Epithelial cell of prostate (primary cell): ENCODE measurements at regions not wholly inside any gene's neighbourhood (a gene's known extent, or its start where the extent isn't known, plus 50 kb on each side); places are given as distances from the start of the nearest gene placed in this dataset.
A peak's percentile ranks its signal among the peaks of the same experiment; 100 is the strongest.

Experiments
- DNase-seq: peaks from one replicate; pipeline ENCODE4 v3.0.0-alpha.2; 2011; ENCODE audit warnings: low read depth, low spot score
- H3K27ac ChIP-seq: fragments of 450-650 bp; 2 replicates; pipeline ENCODE4 v1.5.1; 2017; ENCODE audit warnings: mild to moderate bottlenecking

- no peak for DNase-seq
- no peak overlapping the region for H3K27ac ChIP-seq
Measured at GRCh38 chr4:89665662-89666061, 171.3 kb downstream of the SNCA start.

DNA sequence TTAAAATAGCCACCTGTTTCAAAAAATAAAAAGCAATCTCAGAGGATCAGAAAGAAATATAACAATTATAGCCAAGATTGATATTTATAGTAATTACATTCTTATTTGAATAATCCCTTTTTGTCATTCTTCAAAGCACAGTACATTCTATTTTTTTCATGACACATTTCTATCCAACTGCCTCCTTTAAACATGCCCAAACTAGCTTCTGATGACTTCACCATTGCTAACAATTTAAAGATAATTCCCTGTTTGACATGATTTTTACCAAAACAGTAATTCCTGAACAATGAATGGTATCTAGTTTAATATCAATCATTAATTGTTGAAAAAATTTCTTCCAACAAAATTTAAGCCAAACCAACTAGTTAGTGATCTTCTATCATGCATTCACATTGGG is 172.4 kb downstream of the SNCA start:
- H3K27ac ChIP-seq, result peak overlapping the region; percentile 35
- DNase-seq, result no peak

DNA sequence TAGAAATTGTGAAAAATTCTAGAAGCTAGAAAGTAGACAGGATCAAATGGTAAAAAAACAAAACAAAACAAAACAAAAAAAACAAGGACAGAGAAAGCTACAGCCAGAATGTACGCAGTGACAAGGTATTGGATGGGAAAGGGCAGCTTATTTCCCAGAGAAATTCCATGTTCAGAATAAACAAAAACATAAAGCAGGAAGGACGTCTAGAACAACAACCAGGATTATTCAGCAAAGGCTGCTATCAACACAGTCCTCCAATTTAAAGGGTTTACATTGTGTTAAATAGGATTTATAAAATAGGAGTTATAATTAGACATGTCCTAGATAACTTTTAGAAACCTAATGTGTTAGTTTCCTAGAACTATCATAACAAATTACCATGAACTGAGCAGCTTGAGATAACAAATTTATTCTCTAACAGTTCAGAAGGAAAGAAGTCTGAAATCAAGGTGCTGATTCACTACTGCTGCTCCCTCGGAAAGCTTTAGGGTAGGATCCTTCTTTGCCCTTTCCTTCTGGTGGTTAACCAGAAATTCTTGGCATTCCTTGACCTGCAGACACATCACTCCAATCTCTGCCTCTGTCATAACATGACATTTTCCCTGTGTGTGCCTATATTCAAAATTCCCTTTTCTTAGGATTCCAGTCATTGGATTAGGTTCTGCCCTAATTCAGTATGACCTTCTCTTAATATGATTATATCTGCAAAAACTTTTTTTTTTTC is 175.6 kb downstream of the SNCA start:
- peak; percentile 34 for DNase-seq
- H3K27ac ChIP-seq, result peak overlapping the region; percentile 90

DNA sequence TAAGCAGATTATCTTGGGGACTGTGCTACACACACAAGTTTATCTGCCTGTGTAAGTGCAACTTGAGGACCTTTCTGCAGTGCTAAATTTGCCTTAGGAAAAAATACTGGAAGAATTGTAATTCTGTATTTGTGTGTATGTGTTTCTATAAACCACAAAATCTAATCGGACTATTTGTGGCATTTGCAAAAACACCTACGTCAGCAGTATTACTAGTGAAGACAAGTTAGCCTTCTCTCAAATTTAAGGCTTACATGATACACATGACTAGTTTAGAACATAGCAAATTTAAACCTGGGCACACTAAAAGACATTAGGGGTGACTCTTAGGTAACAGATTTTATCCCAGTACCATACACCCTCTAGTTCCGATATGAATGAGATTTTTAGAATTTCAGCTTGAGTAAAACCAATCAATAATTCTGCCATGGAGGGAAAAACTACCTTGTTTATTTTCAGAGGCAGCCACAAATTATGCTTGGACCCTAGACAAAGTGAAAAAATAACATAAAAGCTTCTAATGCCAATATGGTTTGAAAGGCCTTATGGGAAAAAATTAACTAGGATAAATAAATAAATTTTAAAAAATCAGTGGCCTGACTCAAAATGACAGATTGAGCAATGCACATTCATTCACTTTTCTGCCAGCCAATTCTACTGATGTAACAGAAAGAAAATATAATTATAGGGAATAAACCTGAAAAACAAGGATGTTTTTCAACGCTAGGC is 176.4 kb downstream of the SNCA start:
- DNase-seq, result no peak
- peak overlapping the region; percentile 90 for H3K27ac ChIP-seq

GRCh38 chr4:89658701-89659024 is 178.3 kb downstream of the SNCA start:
- no peak for DNase-seq

DNA sequence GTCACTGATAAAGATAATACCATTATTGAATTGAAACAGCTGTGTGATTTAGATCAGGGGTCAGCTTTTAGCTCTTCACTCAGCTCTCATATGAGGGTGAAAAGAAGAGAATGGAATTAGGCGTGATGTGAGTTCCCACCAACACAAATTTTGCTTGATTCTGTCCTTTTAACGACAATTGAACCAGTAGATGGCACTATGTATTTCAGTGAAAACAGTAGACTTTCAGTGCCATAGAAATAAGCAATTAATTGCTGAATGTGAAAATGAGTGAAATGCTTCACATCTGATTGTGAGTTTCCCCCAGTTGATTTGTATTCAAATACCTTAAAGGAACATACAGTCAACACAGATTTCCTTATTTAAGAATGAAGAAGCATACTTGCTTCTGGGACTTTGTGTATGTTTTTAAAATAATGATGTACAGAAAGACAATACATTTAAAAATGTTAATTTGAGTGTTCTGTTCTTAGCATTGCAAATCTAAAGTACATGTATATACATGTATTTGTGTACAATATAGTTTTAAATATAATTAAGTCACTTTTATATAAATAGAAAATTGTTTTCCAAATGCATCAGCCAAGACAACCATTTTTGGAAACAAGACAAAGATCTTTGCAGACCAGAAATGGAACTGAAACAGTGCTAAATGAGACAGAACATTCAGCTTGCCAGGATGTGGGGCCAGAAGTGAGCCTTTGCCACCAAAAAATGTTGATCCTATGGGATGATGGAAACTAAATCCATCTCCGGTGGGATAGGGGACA is 178.8 kb downstream of the SNCA start:
- no peak for DNase-seq
- no peak overlapping the region for H3K27ac ChIP-seq

More at GRCh38 chr4:89658701-89659024, 178.3 kb downstream of the SNCA start:
- H3K27ac ChIP-seq, result no peak overlapping the region

DNA sequence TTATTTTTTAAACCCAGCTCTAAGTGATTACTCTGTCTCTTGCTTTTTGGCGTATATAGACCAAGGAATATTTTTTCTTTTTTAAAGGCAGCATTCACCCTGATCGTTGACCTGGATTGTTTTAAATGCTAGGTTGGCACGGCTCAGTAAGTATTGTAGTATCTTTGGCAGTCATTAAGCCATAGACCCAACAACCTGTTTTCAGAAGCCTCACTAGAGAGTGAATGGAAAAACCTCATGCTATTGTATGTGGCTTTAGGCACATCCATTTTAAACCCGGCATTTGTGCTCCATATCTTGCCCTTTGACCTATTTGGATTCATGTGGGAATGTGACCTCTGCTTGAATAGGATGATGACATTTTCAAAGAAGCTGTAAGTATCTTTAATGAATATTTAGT is 183.9 kb downstream of the SNCA start:
- no peak for DNase-seq
- no peak overlapping the region for H3K27ac ChIP-seq

- no peak overlapping the region for H3K27ac ChIP-seq
- no peak for DNase-seq
Measured at GRCh38 chr4:89645482-89645881, 191.5 kb downstream of the SNCA start.

- no peak overlapping the region for H3K27ac ChIP-seq
- no peak for DNase-seq
Measured at GRCh38 chr4:89641367-89641687, 195.6 kb downstream of the SNCA start.

DNA sequence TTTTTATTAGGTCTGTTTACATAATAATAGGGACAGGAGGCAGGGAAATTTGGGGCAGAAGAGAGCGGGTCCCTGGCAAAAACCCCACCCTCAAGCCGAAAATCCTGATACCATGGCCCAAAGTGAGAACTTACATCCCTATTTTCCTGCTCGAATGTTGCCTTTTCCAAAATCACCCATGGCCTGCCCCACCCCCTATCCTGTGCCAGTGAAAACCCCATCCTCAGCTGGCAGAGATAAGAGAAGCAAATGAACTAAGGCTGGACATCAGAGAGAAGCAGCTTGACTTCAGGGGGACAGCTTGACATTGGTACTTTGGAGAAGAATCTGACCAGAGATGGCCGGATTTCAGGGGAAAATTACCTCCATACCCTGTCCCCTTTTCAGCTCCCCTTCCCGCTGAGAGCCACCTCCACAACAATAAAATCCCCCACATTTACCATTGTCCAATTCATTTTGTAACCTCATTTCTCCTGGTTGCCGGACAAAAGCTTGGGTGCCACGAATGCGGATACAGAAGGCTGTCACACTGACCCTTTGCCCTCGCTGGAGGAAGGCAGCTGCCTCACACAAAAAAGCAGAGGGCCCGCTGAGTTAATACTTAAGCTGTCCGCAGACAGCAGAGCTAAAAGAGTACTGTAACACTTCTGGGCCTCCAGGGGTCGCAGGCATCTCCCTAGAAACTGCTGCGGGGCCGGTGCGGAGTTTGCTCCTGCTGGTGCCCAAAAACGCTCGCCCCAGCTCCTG is 196.2 kb downstream of the SNCA start:
- no peak for DNase-seq
- no peak overlapping the region for H3K27ac ChIP-seq

DNA sequence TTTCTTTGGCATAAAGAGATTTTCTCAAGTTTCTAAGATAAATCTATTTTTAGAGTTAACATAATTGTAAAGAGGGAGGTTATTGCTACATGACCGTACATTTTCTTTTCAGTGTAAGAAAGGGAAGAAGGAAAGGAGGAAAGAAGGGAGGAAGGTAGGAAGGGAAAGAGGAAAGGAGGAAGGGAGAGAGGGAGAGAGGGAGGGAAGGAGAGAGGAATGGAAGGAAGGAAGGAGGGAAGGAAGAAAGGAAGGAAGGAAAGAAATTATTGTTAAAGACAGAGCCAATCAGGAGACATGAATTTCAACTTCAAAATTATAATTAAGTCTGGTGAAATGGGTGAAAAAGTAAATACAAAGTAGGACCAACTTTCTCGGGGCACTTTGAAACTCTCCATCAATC is 197.6 kb downstream of the SNCA start:
- no peak overlapping the region for H3K27ac ChIP-seq
- DNase-seq, result no peak

DNA sequence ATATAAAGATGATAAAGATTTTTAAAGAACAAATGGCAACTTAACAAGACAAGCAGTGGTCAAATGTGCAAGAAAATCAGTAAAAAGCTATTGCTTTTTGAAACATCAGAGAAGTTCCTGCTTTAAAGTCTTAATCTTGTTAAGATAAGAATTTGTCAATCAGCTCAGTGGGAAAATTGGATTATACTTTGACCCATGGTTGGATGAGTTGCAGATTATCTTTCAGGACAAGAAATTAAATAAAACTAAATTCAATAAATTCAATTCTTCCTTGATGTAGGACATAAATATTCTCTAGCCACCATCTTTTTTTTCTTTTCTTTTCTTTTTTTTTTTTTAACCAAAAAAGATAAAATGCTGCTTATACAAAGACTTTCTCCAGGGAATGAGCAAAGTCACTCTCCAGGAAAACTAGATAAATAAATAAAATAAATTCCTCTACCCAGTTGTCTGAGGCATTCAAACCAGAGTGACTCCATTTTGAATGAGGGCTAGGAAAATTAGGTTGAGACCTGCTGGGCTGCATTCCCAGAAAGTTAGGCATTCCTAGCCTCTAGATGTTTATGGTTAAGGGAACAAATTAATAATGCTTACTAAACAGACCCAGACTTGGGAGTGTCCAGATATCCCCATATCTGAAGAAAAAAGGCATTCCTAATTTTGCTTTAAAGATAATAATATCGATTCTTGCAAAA is 211.2 kb downstream of the SNCA start:
- no peak overlapping the region for H3K27ac ChIP-seq
- no peak for DNase-seq

GRCh38 chr4:89619206-89619962 is 217.6 kb downstream of the SNCA start:
- no peak overlapping the region for H3K27ac ChIP-seq
- no peak for DNase-seq

DNA sequence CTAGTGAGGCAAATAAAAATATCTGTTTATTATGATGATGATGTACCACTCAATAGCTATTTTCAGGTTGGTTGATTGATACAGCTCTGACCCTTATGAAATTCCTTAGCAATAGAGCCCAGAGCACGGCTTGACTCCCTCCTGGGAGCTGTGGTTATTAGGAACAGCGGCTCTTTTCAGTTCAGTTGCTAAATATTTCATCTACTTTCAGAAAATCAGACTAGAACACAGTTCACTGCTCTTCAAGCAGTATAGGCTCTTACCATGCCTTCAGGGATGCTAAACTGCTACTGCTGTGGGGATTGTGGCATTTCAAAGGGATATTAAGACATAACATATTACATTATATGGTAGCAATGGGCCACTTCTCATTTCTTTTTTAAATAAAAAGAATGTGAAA is 218.8 kb downstream of the SNCA start:
- DNase-seq, result no peak
- H3K27ac ChIP-seq, result no peak overlapping the region

DNA sequence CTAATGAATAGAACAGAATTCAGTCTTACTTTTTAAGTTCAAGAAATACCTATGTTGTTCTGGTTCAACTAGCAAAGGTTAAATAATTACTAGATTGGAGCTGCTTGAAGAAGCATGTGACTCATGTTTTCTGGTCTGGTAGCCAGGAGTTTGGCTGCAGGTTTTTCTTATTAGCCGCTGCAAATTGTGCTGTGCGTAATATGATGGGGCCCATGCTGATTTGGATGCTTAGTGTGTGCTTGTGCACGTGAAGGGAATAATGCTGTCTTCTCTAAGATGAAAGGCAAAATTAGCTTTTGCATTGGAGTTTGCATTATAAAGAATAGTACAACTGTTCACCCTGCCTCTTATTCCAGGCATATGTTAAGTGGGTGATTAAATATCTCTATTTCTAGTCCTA is 219.6 kb downstream of the SNCA start:
- no peak overlapping the region for H3K27ac ChIP-seq
- DNase-seq, result no peak

DNA sequence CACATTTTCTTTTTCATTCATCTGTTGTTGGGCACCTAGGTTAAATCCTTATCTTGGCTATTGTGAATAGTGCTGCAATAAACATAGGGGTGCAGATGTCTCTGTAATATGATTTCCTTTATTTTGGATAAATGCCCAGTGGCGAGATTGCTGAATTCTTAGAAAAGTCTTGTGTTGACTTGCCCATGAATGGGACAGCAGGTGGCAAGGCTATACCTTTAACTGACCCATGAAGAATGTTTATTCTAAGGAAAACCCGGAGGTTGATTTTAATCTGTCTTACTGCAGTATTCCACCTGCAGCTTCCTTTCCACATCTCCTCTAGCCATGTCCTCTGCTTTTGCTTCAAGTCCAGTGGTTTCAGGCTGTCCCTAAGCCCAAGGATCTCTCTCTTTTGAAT is 220.6 kb downstream of the SNCA start:
- DNase-seq, result no peak
- no peak overlapping the region for H3K27ac ChIP-seq

- H3K27ac ChIP-seq, result no peak overlapping the region
- DNase-seq, result no peak
Measured at GRCh38 chr4:89615051-89615450, 221.9 kb downstream of the SNCA start.

- no peak for DNase-seq
- no peak overlapping the region for H3K27ac ChIP-seq
Measured at GRCh38 chr4:89614155-89614554, 222.8 kb downstream of the SNCA start.

DNA sequence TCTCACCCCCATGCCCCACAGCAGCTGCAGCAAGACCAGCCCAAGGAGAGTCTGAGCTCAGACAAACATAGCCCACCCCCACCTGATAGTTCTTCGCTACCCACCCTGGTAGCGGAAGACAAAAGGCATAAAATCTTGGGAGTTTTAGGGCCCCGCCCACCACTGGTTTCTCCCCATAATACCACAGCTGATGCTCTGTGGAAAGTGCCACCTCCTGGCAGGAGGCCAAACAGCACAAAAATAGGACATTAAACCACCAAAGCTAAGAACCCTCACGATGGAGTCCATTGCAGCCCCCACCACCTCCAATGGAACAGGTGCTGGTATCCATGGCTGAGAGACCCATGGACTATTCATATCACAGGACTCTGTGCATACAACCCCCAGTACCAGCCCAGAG is 226.7 kb downstream of the SNCA start:
- DNase-seq, result no peak
- no peak overlapping the region for H3K27ac ChIP-seq

DNA sequence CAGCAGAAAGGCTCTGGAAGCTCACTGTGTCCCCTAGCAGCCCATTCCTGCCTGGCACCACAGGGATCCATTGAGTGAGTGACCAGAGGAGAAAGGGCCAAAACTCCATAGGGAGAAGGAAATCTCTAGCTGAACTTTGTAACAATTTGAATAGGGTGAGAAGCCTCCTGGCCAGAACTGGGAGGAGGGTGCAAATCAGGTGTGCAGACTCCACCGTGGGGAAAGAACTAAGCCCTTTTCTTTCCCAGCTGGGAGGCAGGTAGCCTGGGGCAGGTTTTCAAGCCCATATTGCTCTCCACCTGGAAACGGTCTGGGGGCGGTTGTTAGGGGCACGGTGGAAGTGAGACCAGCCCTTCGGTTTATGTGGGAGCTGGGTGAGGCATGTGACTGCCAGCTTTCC is 227.2 kb downstream of the SNCA start:
- no peak overlapping the region for H3K27ac ChIP-seq
- DNase-seq, result no peak
